MCF 10A (cell line): ENCODE measurements at regions not wholly inside any gene's neighbourhood (a gene's known extent, or its start where the extent isn't known, plus 50 kb on each side); places are given as distances from the start of the nearest gene placed in this dataset.
"Not testable (repeated sequence)": the region's sequence is repeated elsewhere in the genome, so short reads cannot be mapped to it uniquely, and the experiment has no call there.

Experiments used
- BruUV-seq: library from RNA; stranded (reverse); fragments of 400-500 nt; replicated peaks from 2 replicates; lab custom pipeline; 2021; lab: Mats Ljungman, UMichigan
- CTCF ChIA-PET: fragments of 300-600 bp; sonication (Branson Sonifier 250); formaldehyde crosslinking; extraction: SDS; loops from one replicate; lab custom pipeline; 2021; ENCODE audit warnings: antibody characterized with exemption, inconsistent platforms; lab: Yijun Ruan, JAX
- POLR2A ChIA-PET: fragments of 300-600, 350-650 bp; sonication (Branson Sonifier 250); formaldehyde crosslinking; extraction: SDS; loops from one replicate; lab custom pipeline; 2020; ENCODE audit warnings: antibody characterized with exemption, inconsistent platforms; lab: Yijun Ruan, JAX
- DNase-seq: peaks from one replicate; pipeline ENCODE4 v3.0.0-alpha.2; 2018; ENCODE audit not compliant: unreplicated experiment
- H3K27ac Mint-ChIP-seq: one replicate; pipeline ENCODE4 v1.8.0; 2022; ENCODE audit warnings: mild to moderate bottlenecking, low read depth, mixed read lengths; ENCODE audit not compliant: unreplicated experiment
- H3K27me3 Mint-ChIP-seq: one replicate; pipeline ENCODE4 v1.8.0; 2022; ENCODE audit warnings: mixed read lengths; ENCODE audit not compliant: insufficient read depth, unreplicated experiment
- H3K36me3 Mint-ChIP-seq: one replicate; pipeline ENCODE4 v1.8.0; 2022; ENCODE audit warnings: mild to moderate bottlenecking, moderate library complexity, mixed read lengths; ENCODE audit not compliant: insufficient read depth, unreplicated experiment
- H3K4me1 Mint-ChIP-seq: one replicate; pipeline ENCODE4 v1.8.0; 2022; ENCODE audit warnings: mixed read lengths; ENCODE audit not compliant: insufficient read depth, unreplicated experiment
- H3K4me3 Mint-ChIP-seq: one replicate; pipeline ENCODE4 v1.8.0; 2022; ENCODE audit warnings: mild to moderate bottlenecking, moderate library complexity, mixed read lengths; ENCODE audit not compliant: unreplicated experiment
- H3K9me3 Mint-ChIP-seq: one replicate; pipeline ENCODE4 v1.8.0; 2022; ENCODE audit warnings: mixed read lengths; ENCODE audit not compliant: unreplicated experiment
- CTCF ChIP-seq: fragments of 200-600 bp; IDR thresholded peaks from one replicate; pipeline ENCODE4 v1.8.0; 2022; ENCODE audit warnings: antibody characterized with exemption, mild to moderate bottlenecking; ENCODE audit not compliant: unreplicated experiment
- intact Hi-C: fragments of 100-400 bp; cut with micrococcal nuclease; formaldehyde crosslinking; loops from 2 replicates; pipeline ENCODE4 v1.14.1; 2022

- ChIA-PET POLR2A (no interaction called here), CTCF (interaction anchor here (0.7 kb wide), 1 partner anchor 1383 kb away, joined by 3 read pairs; no protein-coding TSS in a partner anchor)
- BruUV-seq, result no TSS peak
- H3K27me3 Mint-ChIP-seq, result no peaks in the 10 kb centered on the region
- intact Hi-C loops, result no loop called here
- H3K27ac Mint-ChIP-seq, result no peak overlapping the region
- no peak overlapping the region for H3K4me3 Mint-ChIP-seq
- H3K36me3 Mint-ChIP-seq, result no peaks in the 10 kb centered on the region
- no peak for TF ChIP-seq CTCF
- DNase-seq, result no peak
- peaks cover 6% of the 10 kb centered on the region for H3K9me3 Mint-ChIP-seq
- H3K4me1 Mint-ChIP-seq, result peaks cover 11% of the 10 kb centered on the region
These were observed 58.9 kb upstream of the ZNF280D start for GRCh38 chr15:56792211-56792610.

GRCh38 chr15:56791521-56791920 is 58.2 kb upstream of the ZNF280D start:
- H3K36me3 Mint-ChIP-seq, H3K4me3 Mint-ChIP-seq, DNase-seq, intact Hi-C loops, BruUV-seq, H3K9me3 Mint-ChIP-seq, H3K27me3 Mint-ChIP-seq, H3K27ac Mint-ChIP-seq, POLR2A ChIA-PET: not testable (repeated sequence)
- H3K4me1 Mint-ChIP-seq, result peaks cover 11% of the 10 kb centered on the region
- CTCF ChIA-PET, result interaction anchor here (0.7 kb wide), 1 partner anchor 515 kb away, joined by 5 read pairs; no protein-coding TSS in a partner anchor

GRCh38 chr15:56788359-56788758 is 55.0 kb upstream of the ZNF280D start:
- no peaks in the 10 kb centered on the region for H3K9me3 Mint-ChIP-seq
- no TSS peak for BruUV-seq
- DNase-seq, result no peak
- H3K27ac Mint-ChIP-seq, result no peak overlapping the region
- ChIA-PET CTCF (no interaction called here), POLR2A (no interaction called here)
- H3K27me3 Mint-ChIP-seq, result no peaks in the 10 kb centered on the region
- H3K4me3 Mint-ChIP-seq, result no peak overlapping the region
- intact Hi-C loops, result no loop called here
- H3K4me1 Mint-ChIP-seq, result no peaks in the 10 kb centered on the region
- no peak for TF ChIP-seq CTCF
- no peaks in the 10 kb centered on the region for H3K36me3 Mint-ChIP-seq

- Mint-ChIP-seq H3K27me3 (no peaks in the 10 kb centered on the region), H3K9me3 (no peaks in the 10 kb centered on the region), H3K4me1 (no peaks in the 10 kb centered on the region), H3K27ac (no peak overlapping the region), H3K4me3 (no peak overlapping the region), H3K36me3 (no peaks in the 10 kb centered on the region)
- ChIA-PET CTCF (interaction anchor here (0.7 kb wide), 1 partner anchor 42 kb away, joined by 4 read pairs; no protein-coding TSS in a partner anchor), POLR2A (interaction anchor here (0.6 kb wide), 1 partner anchor 9 kb away, joined by 3 read pairs; no protein-coding TSS in a partner anchor)
- no peak for DNase-seq
- TF ChIP-seq CTCF, result no peak
- BruUV-seq, result no TSS peak
- intact Hi-C loops, result no loop called here
These were observed 53.7 kb upstream of the ZNF280D start for GRCh38 chr15:56786966-56787365.
